ENCODE measurements at regions not wholly inside any gene's neighbourhood (a gene's known extent, or its start where the extent isn't known, plus 50 kb on each side); places are given as distances from the start of the nearest gene placed in this dataset.

GRCh38 chr7:109835577-109835976, 1255.3 kb upstream of the LRRN3 start:
- H3K4me3 ChIP-seq (ENCODE audit: insufficient read length, low read depth) = no peak overlapping the region
- no peaks in the 10 kb centered on the region for H3K4me1 ChIP-seq (ENCODE audit: insufficient read depth, insufficient read length)
- no peak overlapping the region for H3K9ac ChIP-seq (ENCODE audit: insufficient read length, low read depth)
- no peak for TF ChIP-seq SUZ12 (IDR thresholded peaks at IDR 0.05; ENCODE audit: extremely low read depth, insufficient read depth, insufficient read length)
- no peak for TF ChIP-seq YY1 (IDR thresholded peaks at IDR 0.05; ENCODE audit: insufficient read depth, insufficient read length)
- TF ChIP-seq ZNF274 (IDR thresholded peaks at IDR 0.05; ENCODE audit: low read depth, low read length) = no peak
- no peaks in the 10 kb centered on the region for H3K9me3 ChIP-seq (ENCODE audit: insufficient read depth, low read length)
- H3K36me3 ChIP-seq (ENCODE audit: insufficient read depth, insufficient read length, low read length) = no peaks in the 10 kb centered on the region
- H3K27me3 ChIP-seq (ENCODE audit: insufficient read depth, insufficient read length) = no peaks in the 10 kb centered on the region
- no peak for DNase-seq (ENCODE audit: low read depth, low spot score)

GRCh38 chr7:109836016-109836415, 1254.9 kb upstream of the LRRN3 start:
- DNase-seq (ENCODE audit: low read depth, low spot score) = no peak
- Histone ChIP-seq H3K4me1 (ENCODE audit: insufficient read depth, insufficient read length) (no peaks in the 10 kb centered on the region), H3K4me3 (ENCODE audit: insufficient read length, low read depth) (no peak overlapping the region), H3K36me3 (ENCODE audit: insufficient read depth, insufficient read length, low read length) (no peaks in the 10 kb centered on the region), H3K9me3 (ENCODE audit: insufficient read depth, low read length) (no peaks in the 10 kb centered on the region), H3K27me3 (ENCODE audit: insufficient read depth, insufficient read length) (no peaks in the 10 kb centered on the region), H3K9ac (ENCODE audit: insufficient read length, low read depth) (no peak overlapping the region)
- TF ChIP-seq SUZ12 (IDR thresholded peaks at IDR 0.05; ENCODE audit: extremely low read depth, insufficient read depth, insufficient read length) = no peak
- TF ChIP-seq ZNF274 (IDR thresholded peaks at IDR 0.05; ENCODE audit: low read depth, low read length) = no peak
- TF ChIP-seq YY1 (IDR thresholded peaks at IDR 0.05; ENCODE audit: insufficient read depth, insufficient read length) = no peak

GRCh38 chr7:109842386-109842785, 1248.5 kb upstream of the LRRN3 start:
- TF ChIP-seq SUZ12 (IDR thresholded peaks at IDR 0.05; ENCODE audit: extremely low read depth, insufficient read depth, insufficient read length) (no peak), YY1 (IDR thresholded peaks at IDR 0.05; ENCODE audit: insufficient read depth, insufficient read length) (no peak), ZNF274 (IDR thresholded peaks at IDR 0.05; ENCODE audit: low read depth, low read length) (no peak)
- Histone ChIP-seq H3K4me1 (ENCODE audit: insufficient read depth, insufficient read length) (no peaks in the 10 kb centered on the region), H3K36me3 (ENCODE audit: insufficient read depth, insufficient read length, low read length) (no peaks in the 10 kb centered on the region), H3K9me3 (ENCODE audit: insufficient read depth, low read length) (no peaks in the 10 kb centered on the region), H3K9ac (ENCODE audit: insufficient read length, low read depth) (no peak overlapping the region), H3K4me3 (ENCODE audit: insufficient read length, low read depth) (no peak overlapping the region), H3K27me3 (ENCODE audit: insufficient read depth, insufficient read length) (no peaks in the 10 kb centered on the region)
- DNase-seq (ENCODE audit: low read depth, low spot score) = no peak

GRCh38 chr7:109844362-109844761, 1246.6 kb upstream of the LRRN3 start:
- TF ChIP-seq YY1 (IDR thresholded peaks at IDR 0.05; ENCODE audit: insufficient read depth, insufficient read length) (no peak), SUZ12 (IDR thresholded peaks at IDR 0.05; ENCODE audit: extremely low read depth, insufficient read depth, insufficient read length) (no peak), ZNF274 (IDR thresholded peaks at IDR 0.05; ENCODE audit: low read depth, low read length) (no peak)

GRCh38 chr7:109864230-109864629, 1226.7 kb upstream of the LRRN3 start:
- Histone ChIP-seq H3K9ac (ENCODE audit: insufficient read length, low read depth) (no peak overlapping the region), H3K4me1 (ENCODE audit: insufficient read depth, insufficient read length) (no peaks in the 10 kb centered on the region), H3K9me3 (ENCODE audit: insufficient read depth, low read length) (no peaks in the 10 kb centered on the region), H3K27me3 (ENCODE audit: insufficient read depth, insufficient read length) (no peaks in the 10 kb centered on the region), H3K36me3 (ENCODE audit: insufficient read depth, insufficient read length, low read length) (no peaks in the 10 kb centered on the region), H3K4me3 (ENCODE audit: insufficient read length, low read depth) (no peak overlapping the region)
- DNase-seq (ENCODE audit: low read depth, low spot score) = no peak
- TF ChIP-seq ZNF274 (IDR thresholded peaks at IDR 0.05; ENCODE audit: low read depth, low read length) (no peak), SUZ12 (IDR thresholded peaks at IDR 0.05; ENCODE audit: extremely low read depth, insufficient read depth, insufficient read length) (no peak), YY1 (IDR thresholded peaks at IDR 0.05; ENCODE audit: insufficient read depth, insufficient read length) (no peak)

More at GRCh38 chr7:109844362-109844761, 1246.6 kb upstream of the LRRN3 start:
- Histone ChIP-seq H3K27me3 (ENCODE audit: insufficient read depth, insufficient read length) (no peaks in the 10 kb centered on the region), H3K4me3 (ENCODE audit: insufficient read length, low read depth) (no peak overlapping the region), H3K4me1 (ENCODE audit: insufficient read depth, insufficient read length) (no peaks in the 10 kb centered on the region), H3K9ac (ENCODE audit: insufficient read length, low read depth) (no peak overlapping the region), H3K36me3 (ENCODE audit: insufficient read depth, insufficient read length, low read length) (no peaks in the 10 kb centered on the region), H3K9me3 (ENCODE audit: insufficient read depth, low read length) (no peaks in the 10 kb centered on the region)
- no peak for DNase-seq (ENCODE audit: low read depth, low spot score)

GRCh38 chr7:109868215-109868860, 1222.6 kb upstream of the LRRN3 start:
- Histone ChIP-seq H3K4me3 (ENCODE audit: insufficient read length, low read depth) (no peak overlapping the region), H3K9ac (ENCODE audit: insufficient read length, low read depth) (no peak overlapping the region), H3K36me3 (ENCODE audit: insufficient read depth, insufficient read length, low read length) (no peaks in the 10 kb centered on the region), H3K4me1 (ENCODE audit: insufficient read depth, insufficient read length) (no peaks in the 10 kb centered on the region), H3K9me3 (ENCODE audit: insufficient read depth, low read length) (no peaks in the 10 kb centered on the region), H3K27me3 (ENCODE audit: insufficient read depth, insufficient read length) (no peaks in the 10 kb centered on the region)
- no peak for DNase-seq (ENCODE audit: low read depth, low spot score)
- TF ChIP-seq YY1 (IDR thresholded peaks at IDR 0.05; ENCODE audit: insufficient read depth, insufficient read length) (no peak), ZNF274 (IDR thresholded peaks at IDR 0.05; ENCODE audit: low read depth, low read length) (no peak), SUZ12 (IDR thresholded peaks at IDR 0.05; ENCODE audit: extremely low read depth, insufficient read depth, insufficient read length) (no peak)

GRCh38 chr7:109873296-109873695, 1217.6 kb upstream of the LRRN3 start:
- no peaks in the 10 kb centered on the region for H3K36me3 ChIP-seq (ENCODE audit: insufficient read depth, insufficient read length, low read length)
- H3K4me3 ChIP-seq (ENCODE audit: insufficient read length, low read depth) = no peak overlapping the region
- DNase-seq (ENCODE audit: low read depth, low spot score) = no peak
- no peaks in the 10 kb centered on the region for H3K27me3 ChIP-seq (ENCODE audit: insufficient read depth, insufficient read length)
- no peak overlapping the region for H3K9ac ChIP-seq (ENCODE audit: insufficient read length, low read depth)
- TF ChIP-seq ZNF274 (IDR thresholded peaks at IDR 0.05; ENCODE audit: low read depth, low read length) = no peak
- TF ChIP-seq SUZ12 (IDR thresholded peaks at IDR 0.05; ENCODE audit: extremely low read depth, insufficient read depth, insufficient read length) = no peak
- no peak for TF ChIP-seq YY1 (IDR thresholded peaks at IDR 0.05; ENCODE audit: insufficient read depth, insufficient read length)
- no peaks in the 10 kb centered on the region for H3K4me1 ChIP-seq (ENCODE audit: insufficient read depth, insufficient read length)
- no peaks in the 10 kb centered on the region for H3K9me3 ChIP-seq (ENCODE audit: insufficient read depth, low read length)
